Breast epithelium (tissue), 3 donors: ENCODE measurements at regions not wholly inside any gene's neighbourhood (a gene's known extent, or its start where the extent isn't known, plus 50 kb on each side); places are given as distances from the start of the nearest gene placed in this dataset.

ENCODE experiments used
- POLR2A ChIP-seq: fragments of 450-650 bp; IDR thresholded peaks from one replicate; pipeline ENCODE4 v1.6.1; 2016; ENCODE audit warnings: antibody characterized with exemption, mild to moderate bottlenecking, moderate library complexity
- TF ChIP-seq, protein P1 (sequence below), 3 donors: fragments of 450-650 bp; IDR thresholded peaks; one replicate each; pipeline ENCODE4 v1.5.1; 2016 to 2017; ENCODE audit warnings: antibody characterized with exemption in 3 of 3, mild to moderate bottlenecking in 3 of 3, moderate library complexity in 3 of 3

DNA sequence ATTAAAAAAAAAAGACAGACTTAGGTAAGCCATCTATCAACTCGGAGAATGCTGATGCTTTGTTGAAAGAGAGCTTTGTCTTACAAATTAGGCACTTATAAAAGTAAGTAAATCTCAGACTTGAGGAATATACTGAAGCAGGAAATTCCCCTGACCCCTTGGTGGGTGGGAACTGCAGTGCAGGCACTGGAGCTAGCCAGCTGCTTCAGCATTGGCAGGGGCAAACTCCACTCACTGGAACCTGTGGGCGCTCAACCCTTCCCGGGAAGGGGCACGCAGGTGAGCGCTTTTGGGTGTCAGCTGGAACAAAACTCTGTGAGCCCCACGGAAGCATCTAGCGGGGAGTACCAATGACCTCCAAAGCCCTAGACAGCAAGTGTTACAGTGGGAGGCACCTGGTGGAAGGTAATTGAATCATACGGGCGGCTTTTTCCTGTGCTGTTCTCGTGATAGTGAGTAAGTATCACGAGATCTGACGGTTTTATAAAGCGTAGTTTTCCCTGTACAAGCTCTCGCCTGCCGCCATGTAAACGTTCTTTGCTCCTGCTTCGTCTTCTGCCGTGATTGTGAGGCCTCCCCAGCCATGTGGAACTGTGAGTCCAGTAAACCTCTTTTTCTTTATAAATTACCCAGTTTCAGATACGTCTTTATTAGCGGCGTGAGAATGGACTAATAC lies 628.0 kb upstream of the CDH18 start:
- TF ChIP-seq, protein P1, sequence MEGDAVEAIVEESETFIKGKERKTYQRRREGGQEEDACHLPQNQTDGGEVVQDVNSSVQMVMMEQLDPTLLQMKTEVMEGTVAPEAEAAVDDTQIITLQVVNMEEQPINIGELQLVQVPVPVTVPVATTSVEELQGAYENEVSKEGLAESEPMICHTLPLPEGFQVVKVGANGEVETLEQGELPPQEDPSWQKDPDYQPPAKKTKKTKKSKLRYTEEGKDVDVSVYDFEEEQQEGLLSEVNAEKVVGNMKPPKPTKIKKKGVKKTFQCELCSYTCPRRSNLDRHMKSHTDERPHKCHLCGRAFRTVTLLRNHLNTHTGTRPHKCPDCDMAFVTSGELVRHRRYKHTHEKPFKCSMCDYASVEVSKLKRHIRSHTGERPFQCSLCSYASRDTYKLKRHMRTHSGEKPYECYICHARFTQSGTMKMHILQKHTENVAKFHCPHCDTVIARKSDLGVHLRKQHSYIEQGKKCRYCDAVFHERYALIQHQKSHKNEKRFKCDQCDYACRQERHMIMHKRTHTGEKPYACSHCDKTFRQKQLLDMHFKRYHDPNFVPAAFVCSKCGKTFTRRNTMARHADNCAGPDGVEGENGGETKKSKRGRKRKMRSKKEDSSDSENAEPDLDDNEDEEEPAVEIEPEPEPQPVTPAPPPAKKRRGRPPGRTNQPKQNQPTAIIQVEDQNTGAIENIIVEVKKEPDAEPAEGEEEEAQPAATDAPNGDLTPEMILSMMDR (IDR thresholded peaks at IDR 0.05) = no peak
- TF ChIP-seq POLR2A = no peak
